BE2C (cell line): ENCODE measurements at regions not wholly inside any gene's neighbourhood (a gene's known extent, or its start where the extent isn't known, plus 50 kb on each side); places are given as distances from the start of the nearest gene placed in this dataset.

Experiments
- DNase-seq: peaks from one replicate; pipeline ENCODE4 v3.0.0-alpha.2; 2020
- H3K27me3 ChIP-seq: fragments of 250-450 bp; sonication (Bioruptor Pico); 2 replicates; pipeline ENCODE4 v1.5.1; 2020; ENCODE audit warnings: mild to moderate bottlenecking
- H3K36me3 ChIP-seq: fragments of 250-450 bp; sonication (Bioruptor Pico); 2 replicates; pipeline ENCODE4 v1.5.1; 2020; ENCODE audit warnings: mild to moderate bottlenecking
- H3K4me1 ChIP-seq: fragments of 250-450 bp; sonication (Bioruptor Pico); 2 replicates; pipeline ENCODE4 v1.5.1; 2020
- H3K4me3 ChIP-seq: 2 replicates; pipeline ENCODE4 v1.5.1; 2011; ENCODE audit warnings: low read depth, low read length
- H3K9me3 ChIP-seq: fragments of 250-450 bp; sonication (Bioruptor Pico); 2 replicates; pipeline ENCODE4 v1.5.1; 2020
- TF ChIP-seq, protein P1 (sequence below): IDR thresholded peaks from 2 replicates; pipeline ENCODE4 v1.5.1; 2012; ENCODE audit warnings: mild to moderate bottlenecking, low read depth, low read length

DNA sequence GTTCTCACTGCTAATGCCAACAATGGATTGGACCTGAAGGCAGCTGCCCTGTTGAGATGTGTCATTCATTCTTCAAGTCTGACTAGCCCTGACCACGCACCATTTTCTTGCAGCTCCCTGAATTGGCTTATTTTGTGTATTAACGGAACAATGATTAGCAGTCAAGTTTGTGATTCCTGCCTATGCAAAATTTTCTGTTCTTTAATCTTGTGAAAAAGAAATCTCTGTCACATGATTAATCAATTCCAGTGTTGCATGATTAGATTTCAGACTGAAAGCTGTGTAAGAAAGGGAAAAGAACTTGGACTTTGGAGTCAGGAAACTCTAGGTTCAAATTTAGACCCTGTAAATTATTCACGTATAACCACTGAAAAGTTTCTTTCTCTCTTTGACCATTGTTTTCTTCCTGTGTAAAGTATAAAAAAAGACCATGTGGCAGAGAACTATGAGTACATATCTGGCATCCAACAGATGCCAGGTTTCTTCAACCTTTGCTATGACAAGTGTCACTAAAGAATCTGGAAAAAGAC, 64.5 kb upstream of the SLC10A2 start:
- Histone ChIP-seq H3K4me1 (no peaks in the 10 kb centered on the region), H3K27me3 (peaks cover 20% of the 10 kb centered on the region), H3K9me3 (no peaks in the 10 kb centered on the region), H3K36me3 (no peaks in the 10 kb centered on the region), H3K4me3 (no peak overlapping the region)
- DNase-seq: no peak
- TF ChIP-seq, protein P1, sequence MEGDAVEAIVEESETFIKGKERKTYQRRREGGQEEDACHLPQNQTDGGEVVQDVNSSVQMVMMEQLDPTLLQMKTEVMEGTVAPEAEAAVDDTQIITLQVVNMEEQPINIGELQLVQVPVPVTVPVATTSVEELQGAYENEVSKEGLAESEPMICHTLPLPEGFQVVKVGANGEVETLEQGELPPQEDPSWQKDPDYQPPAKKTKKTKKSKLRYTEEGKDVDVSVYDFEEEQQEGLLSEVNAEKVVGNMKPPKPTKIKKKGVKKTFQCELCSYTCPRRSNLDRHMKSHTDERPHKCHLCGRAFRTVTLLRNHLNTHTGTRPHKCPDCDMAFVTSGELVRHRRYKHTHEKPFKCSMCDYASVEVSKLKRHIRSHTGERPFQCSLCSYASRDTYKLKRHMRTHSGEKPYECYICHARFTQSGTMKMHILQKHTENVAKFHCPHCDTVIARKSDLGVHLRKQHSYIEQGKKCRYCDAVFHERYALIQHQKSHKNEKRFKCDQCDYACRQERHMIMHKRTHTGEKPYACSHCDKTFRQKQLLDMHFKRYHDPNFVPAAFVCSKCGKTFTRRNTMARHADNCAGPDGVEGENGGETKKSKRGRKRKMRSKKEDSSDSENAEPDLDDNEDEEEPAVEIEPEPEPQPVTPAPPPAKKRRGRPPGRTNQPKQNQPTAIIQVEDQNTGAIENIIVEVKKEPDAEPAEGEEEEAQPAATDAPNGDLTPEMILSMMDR: no peak

DNA sequence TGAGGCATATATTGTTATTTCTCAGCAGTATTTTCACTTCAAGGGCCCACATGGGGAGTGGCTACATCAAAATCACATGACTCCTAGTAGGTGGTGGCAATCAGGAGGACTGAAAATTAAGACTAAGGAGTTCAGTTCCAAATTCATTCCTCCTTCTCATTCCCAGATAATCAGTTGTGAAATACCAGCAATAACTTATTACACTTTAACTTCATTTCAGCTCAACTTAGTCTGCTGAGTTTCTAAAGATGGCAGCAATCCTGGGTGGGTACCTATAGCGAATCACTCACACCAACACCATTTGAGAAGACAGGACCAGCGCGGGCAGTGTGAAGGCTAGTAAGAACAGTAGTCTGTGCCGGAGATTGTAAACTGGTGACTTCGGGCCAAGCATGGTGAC, 63.9 kb upstream of the SLC10A2 start:
- peaks cover 20% of the 10 kb centered on the region for H3K27me3 ChIP-seq
- no peak for DNase-seq
- H3K9me3 ChIP-seq: no peaks in the 10 kb centered on the region
- TF ChIP-seq, protein P1: no peak
- H3K4me3 ChIP-seq: no peak overlapping the region
- no peaks in the 10 kb centered on the region for H3K36me3 ChIP-seq
- H3K4me1 ChIP-seq: no peaks in the 10 kb centered on the region
